PC-9 (cell line): ENCODE measurements at regions not wholly inside any gene's neighbourhood (a gene's known extent, or its start where the extent isn't known, plus 50 kb on each side); places are given as distances from the start of the nearest gene placed in this dataset.

ENCODE experiments used
- EZH2 ChIP-seq: fragments of 200-600 bp; sonication (generic); IDR thresholded peaks from 2 replicates; pipeline ENCODE4 v1.8.0; 2017; ENCODE audit warnings: antibody characterized with exemption, low read depth
- TF ChIP-seq, protein P1 (sequence below): fragments of 200-600 bp; sonication (generic); conservative IDR thresholded peaks from 2 replicates; pipeline ENCODE4 v1.6.1; 2017; ENCODE audit warnings: mixed run types, antibody characterized with exemption, mild to moderate bottlenecking, moderate library complexity

DNA sequence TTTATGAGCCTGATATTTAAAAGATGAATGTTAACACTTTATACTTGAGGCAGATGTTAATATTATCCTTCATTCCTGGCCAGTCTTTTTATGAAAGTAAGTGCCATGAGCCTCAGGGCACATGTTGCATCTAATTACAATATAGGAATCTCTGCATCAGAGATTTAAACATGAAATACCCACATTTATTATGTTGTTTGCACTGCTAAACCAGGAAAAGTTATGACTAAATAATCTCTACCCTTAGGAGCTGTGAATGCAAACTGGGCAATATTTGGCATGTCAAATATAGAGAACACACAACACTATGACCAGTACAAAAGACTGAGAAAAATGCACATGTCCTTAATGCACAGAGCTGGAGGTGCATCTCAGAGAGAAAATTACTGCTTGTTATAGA is 526.1 kb upstream of the GRAMD2B start:
- TF ChIP-seq, protein P1, sequence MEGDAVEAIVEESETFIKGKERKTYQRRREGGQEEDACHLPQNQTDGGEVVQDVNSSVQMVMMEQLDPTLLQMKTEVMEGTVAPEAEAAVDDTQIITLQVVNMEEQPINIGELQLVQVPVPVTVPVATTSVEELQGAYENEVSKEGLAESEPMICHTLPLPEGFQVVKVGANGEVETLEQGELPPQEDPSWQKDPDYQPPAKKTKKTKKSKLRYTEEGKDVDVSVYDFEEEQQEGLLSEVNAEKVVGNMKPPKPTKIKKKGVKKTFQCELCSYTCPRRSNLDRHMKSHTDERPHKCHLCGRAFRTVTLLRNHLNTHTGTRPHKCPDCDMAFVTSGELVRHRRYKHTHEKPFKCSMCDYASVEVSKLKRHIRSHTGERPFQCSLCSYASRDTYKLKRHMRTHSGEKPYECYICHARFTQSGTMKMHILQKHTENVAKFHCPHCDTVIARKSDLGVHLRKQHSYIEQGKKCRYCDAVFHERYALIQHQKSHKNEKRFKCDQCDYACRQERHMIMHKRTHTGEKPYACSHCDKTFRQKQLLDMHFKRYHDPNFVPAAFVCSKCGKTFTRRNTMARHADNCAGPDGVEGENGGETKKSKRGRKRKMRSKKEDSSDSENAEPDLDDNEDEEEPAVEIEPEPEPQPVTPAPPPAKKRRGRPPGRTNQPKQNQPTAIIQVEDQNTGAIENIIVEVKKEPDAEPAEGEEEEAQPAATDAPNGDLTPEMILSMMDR, result no peak
- TF ChIP-seq EZH2, result no peak
